GM18951 (cell line): ENCODE measurements at regions not wholly inside any gene's neighbourhood (a gene's known extent, or its start where the extent isn't known, plus 50 kb on each side); places are given as distances from the start of the nearest gene placed in this dataset.

Source experiments
- POLR2A ChIP-seq: IDR thresholded peaks from 4 replicates; pipeline ENCODE4 v1.6.1; 2011; ENCODE audit warnings: mild to moderate bottlenecking; ENCODE audit not compliant: insufficient read length, insufficient read depth; ENCODE audit errors: extremely low read depth
- in situ Hi-C: fragments of 300-500 bp; cut with MboI; formaldehyde crosslinking; loops from one replicate; pipeline ENCODE4 v1.12.0; 2022; ENCODE audit warnings: low sequenced_read_pairs, mixed read lengths, inconsistent platforms; ENCODE audit not compliant: unreplicated experiment

DNA sequence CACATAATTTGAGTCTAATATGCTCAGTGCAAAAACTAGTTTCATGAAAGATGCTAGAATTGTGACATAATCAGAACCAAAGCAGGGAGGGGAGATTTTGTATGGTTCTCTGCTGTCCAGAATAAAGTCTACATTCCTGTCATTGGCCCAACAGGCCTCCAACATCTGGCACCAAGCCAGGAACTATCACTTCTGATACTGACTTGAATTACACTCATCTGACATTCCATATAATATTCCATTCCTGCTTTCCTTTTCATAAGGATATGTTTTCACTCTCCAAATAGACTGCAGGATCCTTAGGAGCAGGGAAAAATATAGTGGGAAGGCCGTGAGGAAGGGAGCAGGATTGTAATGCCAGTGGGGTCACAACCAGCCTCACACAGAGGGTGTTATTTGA is 84.6 kb upstream of the BTN3A2 start:
- no peak for TF ChIP-seq POLR2A
- in situ Hi-C loops, result no loop called here

DNA sequence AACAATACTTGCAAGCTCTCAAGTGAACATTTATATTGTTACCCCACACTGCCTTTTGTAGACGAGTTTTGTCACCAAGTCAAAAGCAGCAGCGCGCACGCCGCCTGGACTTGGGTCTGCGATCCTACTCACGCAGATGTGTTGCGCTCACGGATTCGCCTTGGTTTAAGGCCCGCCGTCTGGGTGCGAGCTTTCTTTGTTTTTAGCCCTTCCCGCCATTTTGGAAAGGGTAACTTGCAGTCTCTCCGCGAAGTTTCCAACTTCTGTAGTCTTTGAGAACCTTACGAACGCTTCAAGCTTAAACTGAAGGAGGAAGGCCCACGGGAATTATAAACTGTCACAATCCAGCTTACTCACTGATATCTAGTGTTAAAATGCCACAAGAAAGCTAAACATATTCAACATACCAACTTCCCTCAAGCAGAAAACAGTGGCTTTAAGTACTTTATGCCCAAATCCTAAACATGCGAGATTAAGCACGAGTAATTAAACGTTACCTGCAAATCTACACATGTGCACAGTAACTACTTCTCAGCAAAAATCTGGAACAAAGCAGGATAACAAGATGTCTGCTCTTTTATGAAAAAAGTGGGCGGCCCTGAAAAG is 80.4 kb upstream of the BTN3A2 start:
- no peak for TF ChIP-seq POLR2A
- in situ Hi-C loops, result no loop called here

DNA sequence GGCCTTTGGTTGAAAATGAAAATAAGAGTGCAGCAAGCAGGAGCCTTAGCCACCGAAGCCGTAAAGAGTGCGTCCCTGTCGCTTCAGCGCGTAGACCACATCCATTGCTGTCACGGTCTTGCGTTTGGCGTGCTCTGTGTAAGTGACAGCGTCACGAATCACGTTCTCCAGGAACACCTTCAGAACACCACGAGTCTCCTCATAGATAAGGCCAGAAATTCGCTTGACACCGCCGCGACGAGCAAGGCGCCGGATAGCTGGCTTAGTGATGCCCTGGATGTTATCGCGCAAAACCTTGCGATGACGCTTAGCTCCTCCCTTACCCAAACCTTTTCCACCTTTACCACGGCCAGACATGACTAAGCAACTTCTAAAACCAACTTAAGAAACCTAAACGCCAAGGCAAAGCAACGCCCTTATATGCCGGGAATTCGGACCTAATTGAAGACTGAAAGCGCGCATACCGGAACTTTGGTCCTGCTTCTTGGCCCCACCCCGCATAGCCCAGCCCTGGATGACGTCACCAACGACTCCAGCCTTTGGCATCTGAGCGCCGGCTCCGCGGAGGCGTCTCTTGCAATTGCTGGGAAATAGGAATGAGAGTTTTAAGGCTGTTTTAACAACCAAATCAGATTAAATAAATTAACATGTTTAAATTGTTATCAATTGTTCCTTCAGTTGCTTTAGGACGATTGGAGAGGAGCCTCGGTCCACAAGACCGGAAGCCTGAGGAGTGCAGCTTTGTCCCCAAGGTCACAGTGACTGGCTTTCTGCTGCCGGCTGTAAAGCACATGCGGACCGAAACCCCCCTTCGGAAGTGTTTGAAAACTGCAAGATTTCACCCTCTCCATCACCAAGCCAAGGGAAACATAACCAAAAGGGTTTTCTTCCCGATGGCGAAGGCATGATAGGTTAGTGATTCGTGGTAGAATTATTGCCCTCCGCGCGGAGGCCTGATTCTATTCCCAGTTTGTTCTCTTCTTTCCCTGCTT is 79.6 kb upstream of the BTN3A2 start:
- TF ChIP-seq POLR2A, result peak; percentile 100
- in situ Hi-C loops, result no loop called here

DNA sequence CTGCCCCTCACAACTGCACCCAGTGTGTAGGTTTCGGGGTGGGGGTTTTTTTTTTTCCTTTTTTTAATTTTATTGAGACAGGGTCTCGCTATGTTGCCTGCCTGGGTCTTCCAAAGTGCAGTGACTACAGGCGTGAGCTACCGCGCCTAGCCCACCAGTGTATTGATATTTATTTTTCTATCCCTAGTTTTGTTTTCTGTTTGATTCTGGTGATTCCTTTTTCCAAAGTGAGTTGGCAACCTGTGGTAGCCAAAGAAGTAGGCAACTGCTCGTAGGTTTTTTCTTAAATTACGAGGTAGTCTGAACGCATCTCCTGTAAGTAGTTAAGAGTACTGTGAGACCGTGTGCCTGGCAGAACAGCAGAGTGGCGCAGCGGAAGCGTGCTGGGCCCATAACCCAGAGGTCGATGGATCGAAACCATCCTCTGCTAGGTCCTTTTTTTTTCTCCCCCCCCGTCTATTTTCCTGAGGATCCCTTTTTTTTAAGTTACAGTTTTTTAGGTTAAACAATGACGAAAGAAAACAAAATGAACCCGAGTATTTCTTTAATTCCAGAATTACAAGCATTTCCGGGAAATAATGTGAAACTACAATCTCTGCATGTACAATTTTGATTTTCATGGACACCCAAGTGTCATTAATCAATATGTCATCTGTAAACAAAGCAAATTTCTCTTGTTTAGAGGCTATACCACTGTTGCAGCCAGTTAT is 78.7 kb upstream of the BTN3A2 start:
- no peak for TF ChIP-seq POLR2A
- in situ Hi-C loops, result no loop called here

DNA sequence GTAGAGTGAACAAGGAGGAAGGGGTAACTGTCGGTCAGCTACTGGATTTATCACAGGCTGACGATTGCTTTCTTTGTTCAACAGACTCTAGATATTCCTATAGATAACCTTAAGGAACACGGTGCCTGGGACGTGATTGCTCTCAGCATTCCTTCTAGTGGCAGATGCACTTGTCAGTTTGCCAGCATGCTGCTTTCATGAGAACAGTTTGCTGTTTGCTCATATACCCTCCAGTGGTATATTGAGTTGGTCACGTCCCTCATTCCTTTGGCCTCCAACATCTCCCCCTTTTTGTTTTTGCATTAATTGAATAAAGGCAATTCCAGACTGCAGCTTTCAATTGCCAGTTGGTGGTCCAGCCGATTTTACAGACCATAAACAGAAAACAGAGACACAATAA is 76.8 kb upstream of the BTN3A2 start:
- in situ Hi-C loops, result no loop called here
- TF ChIP-seq POLR2A, result no peak

DNA sequence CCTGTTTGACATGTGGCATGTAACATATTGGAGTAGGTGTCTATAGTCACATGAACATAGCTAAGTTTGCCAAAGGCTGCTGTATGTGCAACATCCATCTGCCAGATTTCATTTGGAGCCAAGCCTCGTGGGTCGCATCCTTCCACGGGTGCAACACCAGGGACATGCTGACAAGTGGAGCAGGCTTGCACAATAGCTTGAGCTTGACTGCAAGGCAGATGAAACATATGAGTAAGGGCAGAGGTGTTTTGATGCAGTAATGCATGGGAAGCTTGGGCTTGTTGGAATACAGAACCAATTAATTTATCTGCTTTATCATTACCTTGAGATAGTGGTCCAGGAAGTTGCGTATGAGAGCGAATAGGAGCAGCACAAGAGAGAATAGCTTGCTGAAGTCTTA is 74.1 kb upstream of the BTN3A2 start:
- no peak for TF ChIP-seq POLR2A

DNA sequence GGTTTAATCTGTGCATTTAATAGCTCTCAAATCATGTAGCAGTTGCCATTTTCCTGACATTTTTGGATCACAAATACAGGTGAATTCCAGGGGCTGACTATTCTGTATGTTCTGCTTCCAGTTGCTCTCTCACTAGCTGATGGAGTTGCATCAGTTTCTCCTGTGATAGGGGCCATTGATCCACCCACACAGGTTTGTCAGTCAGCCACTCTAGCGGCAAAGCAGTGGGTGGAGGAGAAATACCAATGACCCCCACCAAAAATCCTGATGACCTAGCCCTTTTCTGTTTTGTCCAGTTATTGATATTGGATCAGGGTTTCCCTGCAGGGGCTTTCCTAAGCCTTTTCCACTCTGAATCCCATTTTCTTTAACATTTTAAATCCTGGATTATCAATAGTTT is 72.3 kb upstream of the BTN3A2 start:
- no peak for TF ChIP-seq POLR2A
- in situ Hi-C loops, result no loop called here

More for the DNA sequence above, 74.1 kb upstream of the BTN3A2 start:
- in situ Hi-C loops, result no loop called here

DNA sequence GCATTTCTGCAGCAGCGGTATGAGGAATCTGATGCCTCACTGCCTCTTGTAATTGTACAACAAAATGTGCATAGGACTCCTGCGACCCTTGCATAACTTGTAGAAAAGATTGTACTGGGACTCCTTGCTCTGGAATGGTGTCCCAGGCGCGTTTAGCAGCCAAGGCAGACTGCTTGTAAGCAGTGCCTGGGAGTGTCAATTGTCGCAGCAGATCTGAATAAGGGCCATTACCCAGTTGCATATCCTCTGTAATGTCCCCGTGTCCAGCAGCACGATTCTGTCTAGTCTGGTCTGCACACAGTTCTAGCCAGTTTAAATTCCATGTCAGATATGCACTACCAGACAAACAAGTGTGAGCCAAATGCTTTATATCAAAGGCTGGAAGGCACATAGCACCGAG is 70.7 kb upstream of the BTN3A2 start:
- in situ Hi-C loops, result no loop called here

DNA sequence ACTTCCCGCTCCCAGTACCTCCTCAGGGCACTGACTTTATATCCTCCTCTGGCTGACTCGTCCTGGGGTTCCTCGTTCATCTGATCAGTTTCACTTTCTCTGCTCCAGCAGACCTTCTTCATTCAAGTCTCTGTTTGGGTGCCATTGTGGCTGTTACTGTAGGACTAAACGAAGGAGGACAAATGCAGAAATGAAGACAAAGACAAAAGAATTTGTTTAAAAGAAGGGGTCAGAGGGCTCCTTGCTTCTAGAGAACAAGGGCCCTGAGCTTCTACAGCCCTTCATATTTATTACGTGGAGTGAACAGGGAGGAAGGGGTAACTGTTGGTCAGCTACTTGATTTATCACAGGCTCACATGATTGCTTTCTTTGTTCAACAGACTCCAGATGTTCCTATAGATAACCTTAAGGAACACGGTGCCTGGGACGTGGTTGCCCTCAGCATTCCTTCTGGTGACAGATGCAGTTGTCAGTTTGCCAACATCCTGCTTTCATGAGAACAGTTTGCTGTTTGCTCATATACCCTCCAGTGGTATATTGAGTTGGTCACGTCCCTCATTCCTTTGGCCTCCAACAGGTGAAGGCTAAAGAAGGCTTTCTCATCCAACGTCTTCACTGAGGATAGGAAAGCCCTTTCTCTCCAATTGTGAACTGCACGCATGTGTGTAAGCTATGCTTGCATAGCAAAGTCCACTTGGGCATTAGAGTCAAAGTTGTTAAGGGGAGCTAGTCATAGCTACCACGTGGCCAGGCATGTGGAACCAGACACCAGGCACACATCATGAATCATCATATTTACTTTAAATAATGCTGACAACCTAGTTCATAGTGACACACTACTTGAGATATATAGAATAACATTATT is 69.1 kb upstream of the BTN3A2 start:
- in situ Hi-C loops, result no loop called here
- TF ChIP-seq POLR2A, result no peak

More for the DNA sequence above, 70.7 kb upstream of the BTN3A2 start:
- no peak for TF ChIP-seq POLR2A

DNA sequence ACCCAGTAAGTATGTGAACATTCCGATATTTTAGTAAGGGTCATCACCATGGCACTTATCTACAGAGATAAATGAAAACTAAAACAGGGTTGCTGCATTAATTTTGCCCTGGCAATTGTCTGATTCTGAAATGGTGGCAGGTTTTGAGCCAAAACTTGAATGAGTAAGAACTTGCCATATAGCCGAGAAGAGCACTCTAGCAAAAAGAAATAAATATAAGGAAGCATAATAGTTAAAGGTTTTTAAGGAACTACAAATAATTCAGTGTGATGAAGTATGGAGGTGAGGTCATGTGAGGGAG is 68.5 kb upstream of the BTN3A2 start:
- in situ Hi-C loops, result no loop called here
- no peak for TF ChIP-seq POLR2A

DNA sequence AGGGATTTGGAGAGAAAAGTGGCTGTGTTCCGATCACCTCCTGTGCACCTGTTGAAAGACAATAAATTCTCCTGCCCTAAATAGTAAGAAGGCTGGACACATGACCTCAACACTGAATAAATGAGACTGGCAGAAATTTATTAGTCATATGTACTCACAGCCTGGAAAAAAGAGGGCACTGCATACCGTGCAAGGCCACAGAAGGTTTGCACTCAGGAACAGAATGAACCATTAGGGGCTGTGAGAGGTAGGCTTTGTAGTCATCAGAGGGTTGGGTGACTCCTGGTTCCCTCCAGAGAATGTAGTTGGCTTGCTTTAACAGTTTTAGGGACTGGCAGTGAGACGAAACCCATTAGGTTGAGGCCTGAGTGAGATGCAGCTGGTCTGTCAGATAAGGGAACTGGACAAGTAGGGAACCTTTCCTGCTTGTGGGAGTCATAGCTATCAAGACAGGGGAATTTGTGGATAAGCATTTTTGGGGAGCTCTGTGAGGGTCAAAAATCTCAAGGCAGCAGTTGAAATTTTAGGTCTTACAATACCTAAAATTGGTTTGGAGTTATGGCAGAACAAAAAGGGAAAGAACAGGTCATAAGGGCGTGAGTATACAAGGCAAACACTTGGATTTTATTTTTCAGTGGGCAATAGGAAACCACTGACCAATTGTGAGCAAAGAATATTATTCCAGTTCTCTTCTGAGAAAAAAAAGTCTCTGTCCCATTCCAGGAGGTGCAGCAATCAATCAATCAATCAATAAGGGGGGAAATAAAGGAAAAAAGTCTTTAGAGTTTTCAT is 67.9 kb upstream of the BTN3A2 start:
- in situ Hi-C loops, result no loop called here
- no peak for TF ChIP-seq POLR2A
